ENCODE measurements at regions not wholly inside any gene's neighbourhood (a gene's known extent, or its start where the extent isn't known, plus 50 kb on each side); places are given as distances from the start of the nearest gene placed in this dataset.
"Not testable (repeated sequence)": the region's sequence is repeated elsewhere in the genome, so short reads cannot be mapped to it uniquely, and the experiment has no call there.

GRCh38 chr14:37650356-37651037, 55.1 kb downstream of the TTC6 start:
- Mint-ChIP-seq H3K27me3 (no peaks in the 10 kb centered on the region), H3K4me1 (no peaks in the 10 kb centered on the region), H3K4me3 (no peak overlapping the region), H3K36me3 (ENCODE audit: low read depth) (no peaks in the 10 kb centered on the region), H3K27ac (no peak overlapping the region)
- H3K9me3 ChIP-seq (ENCODE audit: control insufficient read depth, low read length, poor library complexity, severe bottlenecking) = no peaks in the 10 kb centered on the region
- no peak for DNase-seq
- ATAC-seq = no peak

GRCh38 chr14:37652042-37652441, 56.6 kb downstream of the TTC6 start:
- no peak overlapping the region for H3K27ac Mint-ChIP-seq
- no peak for ATAC-seq
- no peaks in the 10 kb centered on the region for H3K27me3 Mint-ChIP-seq
- no peaks in the 10 kb centered on the region for H3K4me1 Mint-ChIP-seq
- no peaks in the 10 kb centered on the region for H3K9me3 ChIP-seq (ENCODE audit: control insufficient read depth, low read length, poor library complexity, severe bottlenecking)
- no peak overlapping the region for H3K4me3 Mint-ChIP-seq
- DNase-seq = no peak
- no peaks in the 10 kb centered on the region for H3K36me3 Mint-ChIP-seq (ENCODE audit: low read depth)

GRCh38 chr14:37655418-37655817, 60.0 kb downstream of the TTC6 start:
- ATAC-seq (no peak), DNase-seq (no peak)
- Mint-ChIP-seq H3K4me3 (no peak overlapping the region), H3K27ac (no peak overlapping the region), H3K4me1 (no peaks in the 10 kb centered on the region), H3K36me3 (ENCODE audit: low read depth) (no peaks in the 10 kb centered on the region), H3K27me3 (no peaks in the 10 kb centered on the region)
- H3K9me3 ChIP-seq (ENCODE audit: control insufficient read depth, low read length, poor library complexity, severe bottlenecking) = no peaks in the 10 kb centered on the region

GRCh38 chr14:37658156-37658555, 62.7 kb downstream of the TTC6 start:
- DNase-seq (no peak), ATAC-seq (no peak)
- no peaks in the 10 kb centered on the region for H3K36me3 Mint-ChIP-seq (ENCODE audit: low read depth)
- no peaks in the 10 kb centered on the region for H3K4me1 Mint-ChIP-seq
- H3K27me3 Mint-ChIP-seq = no peaks in the 10 kb centered on the region
- no peak overlapping the region for H3K4me3 Mint-ChIP-seq
- no peaks in the 10 kb centered on the region for H3K9me3 ChIP-seq (ENCODE audit: control insufficient read depth, low read length, poor library complexity, severe bottlenecking)
- no peak overlapping the region for H3K27ac Mint-ChIP-seq

GRCh38 chr14:37663498-37663897, 68.1 kb downstream of the TTC6 start:
- DNase-seq (no peak), ATAC-seq (no peak)
- Mint-ChIP-seq H3K27me3 (no peaks in the 10 kb centered on the region), H3K27ac (no peak overlapping the region), H3K4me1 (no peaks in the 10 kb centered on the region), H3K4me3 (no peak overlapping the region), H3K36me3 (ENCODE audit: low read depth) (no peaks in the 10 kb centered on the region)
- H3K9me3 ChIP-seq (ENCODE audit: control insufficient read depth, low read length, poor library complexity, severe bottlenecking) = no peaks in the 10 kb centered on the region

- no peak for DNase-seq
- Mint-ChIP-seq H3K36me3 (ENCODE audit: low read depth) (no peaks in the 10 kb centered on the region), H3K27ac (no peak overlapping the region), H3K27me3 (no peaks in the 10 kb centered on the region), H3K4me1 (no peaks in the 10 kb centered on the region), H3K4me3 (no peak overlapping the region)
- ATAC-seq = no peak
- no peaks in the 10 kb centered on the region for H3K9me3 ChIP-seq (ENCODE audit: control insufficient read depth, low read length, poor library complexity, severe bottlenecking)
These were observed 70.0 kb downstream of the TTC6 start for GRCh38 chr14:37665479-37665878.

- H3K36me3 Mint-ChIP-seq (ENCODE audit: low read depth) = no peaks in the 10 kb centered on the region
These were observed 70.5 kb downstream of the TTC6 start for GRCh38 chr14:37665951-37666350.

GRCh38 chr14:37668646-37669045, 73.2 kb downstream of the TTC6 start:
- Mint-ChIP-seq H3K27ac (no peak overlapping the region), H3K36me3 (ENCODE audit: low read depth) (no peaks in the 10 kb centered on the region)
- ATAC-seq = no peak

More at GRCh38 chr14:37665951-37666350, 70.5 kb downstream of the TTC6 start:
- H3K4me1 Mint-ChIP-seq = no peaks in the 10 kb centered on the region
- no peak overlapping the region for H3K27ac Mint-ChIP-seq
- no peak overlapping the region for H3K4me3 Mint-ChIP-seq
- no peak for DNase-seq
- ATAC-seq = no peak
- H3K9me3 ChIP-seq (ENCODE audit: control insufficient read depth, low read length, poor library complexity, severe bottlenecking) = no peaks in the 10 kb centered on the region
- no peaks in the 10 kb centered on the region for H3K27me3 Mint-ChIP-seq

GRCh38 chr14:37669242-37669641, 73.8 kb downstream of the TTC6 start:
- Mint-ChIP-seq H3K4me1 (no peaks in the 10 kb centered on the region), H3K27me3 (no peaks in the 10 kb centered on the region), H3K27ac (no peak overlapping the region), H3K4me3 (no peak overlapping the region), H3K36me3 (ENCODE audit: low read depth) (no peaks in the 10 kb centered on the region)
- DNase-seq = no peak
- no peak for ATAC-seq
- H3K9me3 ChIP-seq (ENCODE audit: control insufficient read depth, low read length, poor library complexity, severe bottlenecking) = no peaks in the 10 kb centered on the region

More at GRCh38 chr14:37668646-37669045, 73.2 kb downstream of the TTC6 start:
- no peaks in the 10 kb centered on the region for H3K4me1 Mint-ChIP-seq
- DNase-seq = no peak
- H3K27me3 Mint-ChIP-seq = no peaks in the 10 kb centered on the region
- no peak overlapping the region for H3K4me3 Mint-ChIP-seq
- H3K9me3 ChIP-seq (ENCODE audit: control insufficient read depth, low read length, poor library complexity, severe bottlenecking) = no peaks in the 10 kb centered on the region

- Mint-ChIP-seq H3K36me3 (ENCODE audit: low read depth) (no peaks in the 10 kb centered on the region), H3K27me3 (no peaks in the 10 kb centered on the region), H3K4me1 (no peaks in the 10 kb centered on the region), H3K4me3 (no peak overlapping the region), H3K27ac (no peak overlapping the region)
- DNase-seq (no peak), ATAC-seq (no peak)
- H3K9me3 ChIP-seq (ENCODE audit: control insufficient read depth, low read length, poor library complexity, severe bottlenecking) = no peaks in the 10 kb centered on the region
These were observed 78.0 kb downstream of the TTC6 start for GRCh38 chr14:37673439-37673838.

- H3K27ac Mint-ChIP-seq = no peak overlapping the region
- no peaks in the 10 kb centered on the region for H3K4me1 Mint-ChIP-seq
- no peak overlapping the region for H3K4me3 Mint-ChIP-seq
- no peaks in the 10 kb centered on the region for H3K27me3 Mint-ChIP-seq
- no peaks in the 10 kb centered on the region for H3K36me3 Mint-ChIP-seq (ENCODE audit: low read depth)
- ATAC-seq = no peak
- DNase-seq = no peak
- no peaks in the 10 kb centered on the region for H3K9me3 ChIP-seq (ENCODE audit: control insufficient read depth, low read length, poor library complexity, severe bottlenecking)
These were observed 83.5 kb downstream of the TTC6 start for GRCh38 chr14:37678916-37679315.

GRCh38 chr14:37681486-37681885, 86.1 kb downstream of the TTC6 start:
- Mint-ChIP-seq H3K27me3 (no peaks in the 10 kb centered on the region), H3K36me3 (ENCODE audit: low read depth) (no peaks in the 10 kb centered on the region), H3K4me3 (no peak overlapping the region), H3K4me1 (no peaks in the 10 kb centered on the region), H3K27ac (no peak overlapping the region)
- DNase-seq (no peak), ATAC-seq (no peak)
- H3K9me3 ChIP-seq (ENCODE audit: control insufficient read depth, low read length, poor library complexity, severe bottlenecking) = no peaks in the 10 kb centered on the region

- not testable (repeated sequence) for H3K4me3 Mint-ChIP-seq; H3K27ac Mint-ChIP-seq; H3K36me3 Mint-ChIP-seq (ENCODE audit: low read depth); H3K27me3 Mint-ChIP-seq; H3K4me1 Mint-ChIP-seq; ATAC-seq; H3K9me3 ChIP-seq (ENCODE audit: control insufficient read depth, low read length, poor library complexity, severe bottlenecking); DNase-seq
These were observed 97.3 kb downstream of the TTC6 start for GRCh38 chr14:37692680-37693079.

GRCh38 chr14:37693420-37693819, 98.0 kb downstream of the TTC6 start:
- not testable (repeated sequence) for H3K36me3 Mint-ChIP-seq (ENCODE audit: low read depth); H3K27me3 Mint-ChIP-seq; H3K27ac Mint-ChIP-seq; H3K4me3 Mint-ChIP-seq; H3K9me3 ChIP-seq (ENCODE audit: control insufficient read depth, low read length, poor library complexity, severe bottlenecking); ATAC-seq; DNase-seq; H3K4me1 Mint-ChIP-seq
